ENCODE measurements at regions not wholly inside any gene's neighbourhood (a gene's known extent, or its start where the extent isn't known, plus 50 kb on each side); places are given as distances from the start of the nearest gene placed in this dataset.

GRCh38 chr3:65094723-65095122 is 406.9 kb upstream of the ADAMTS9 start:
- TF ChIP-seq POLR2A (IDR thresholded peaks at IDR 0.05; ENCODE audit: low read length) (no peak), GATA1 (IDR thresholded peaks at IDR 0.05; ENCODE audit: low read depth, low read length) (no peak)
